PC-3 (cell line): ENCODE measurements at regions not wholly inside any gene's neighbourhood (a gene's known extent, or its start where the extent isn't known, plus 50 kb on each side); places are given as distances from the start of the nearest gene placed in this dataset.

Experiments used
- ATAC-seq: fragments of 200-7000 bp; cut with Tn5 transposase; 2 replicates; pipeline ENCODE4 v1.9.1; 2020; ENCODE audit warnings: mild to moderate bottlenecking, moderate library complexity
- BruUV-seq: library from RNA; stranded (reverse); fragments of 400-500 nt; replicated peaks from 2 replicates; lab custom pipeline; 2021; lab: Mats Ljungman, UMichigan
- CTCF ChIA-PET: fragments of 300-600 bp; sonication (Branson Sonifier 250); formaldehyde crosslinking; loops from one replicate; lab custom pipeline; 2022; ENCODE audit warnings: antibody characterized with exemption; lab: Charles Lee
- POLR2A ChIA-PET: fragments of 300-600 bp; sonication (Branson Sonifier 250); formaldehyde crosslinking; loops from one replicate; lab custom pipeline; 2022; ENCODE audit warnings: antibody characterized with exemption; ENCODE audit not compliant: unreplicated experiment; lab: Charles Lee
- DNase-seq: peaks from one replicate; pipeline ENCODE4 v3.0.0-alpha.2; 2015
- H2AFZ ChIP-seq: fragments of 300-600 bp; sonication (generic); 2 replicates; pipeline ENCODE4 v1.6.0; 2016; ENCODE audit warnings: antibody characterized with exemption, low read length
- H3F3A ChIP-seq: fragments of 300-600 bp; sonication (generic); one replicate; pipeline ENCODE4 v1.6.0; 2017; ENCODE audit warnings: antibody characterized with exemption, low read length, control low read depth, mild to moderate bottlenecking; ENCODE audit not compliant: unreplicated experiment
- H3K27ac ChIP-seq: fragments of 300-600 bp; sonication (generic); 2 replicates; pipeline ENCODE4 v1.5.1; 2016; ENCODE audit warnings: mild to moderate bottlenecking, low read length
- H3K27me3 ChIP-seq: fragments of 300-600 bp; sonication (generic); 2 replicates; pipeline ENCODE4 v1.6.1; 2016; ENCODE audit warnings: low read length, mixed read lengths
- H3K36me3 ChIP-seq: fragments of 300-600 bp; sonication (generic); 2 replicates; pipeline ENCODE4 v1.6.1; 2016; ENCODE audit warnings: low read depth, mixed run types, low read length, mixed read lengths
- H3K4me1 ChIP-seq: fragments of 300-600 bp; sonication (generic); 2 replicates; pipeline ENCODE4 v1.5.1; 2016; ENCODE audit warnings: low read length; ENCODE audit not compliant: insufficient read depth
- H3K4me2 ChIP-seq: fragments of 300-600 bp; sonication (generic); 2 replicates; pipeline ENCODE4 v1.6.0; 2016; ENCODE audit warnings: low read length
- H3K4me3 ChIP-seq: fragments of 300-600 bp; sonication (generic); 2 replicates; pipeline ENCODE4 v1.5.1; 2016; ENCODE audit warnings: mild to moderate bottlenecking, low read length, mixed read lengths
- H3K79me2 ChIP-seq: fragments of 300-600 bp; sonication (generic); 2 replicates; pipeline ENCODE4 v1.6.1; 2017; ENCODE audit warnings: low read length, mixed read lengths
- H3K9ac ChIP-seq: fragments of 300-600 bp; sonication (generic); 2 replicates; pipeline ENCODE4 v1.6.0; 2016; ENCODE audit warnings: mild to moderate bottlenecking, low read length
- H3K9me2 ChIP-seq: fragments of 300-600 bp; sonication (generic); replicated peaks from 2 replicates; pipeline ENCODE4 v1.6.1; 2016; ENCODE audit warnings: mixed run types, low read length, mixed read lengths
- H3K9me3 ChIP-seq: fragments of 300-600 bp; sonication (generic); 2 replicates; pipeline ENCODE4 v1.6.1; 2016; ENCODE audit warnings: low read length, mixed read lengths
- H4K20me1 ChIP-seq: fragments of 300-600 bp; sonication (generic); 2 replicates; pipeline ENCODE4 v1.6.1; 2016; ENCODE audit warnings: low read length, mixed read lengths
- EZH2 ChIP-seq: fragments of 300-600 bp; sonication (generic); IDR thresholded peaks from one replicate; pipeline ENCODE4 v1.6.1; 2017; ENCODE audit warnings: antibody characterized with exemption, mild to moderate bottlenecking, low read length; ENCODE audit not compliant: unreplicated experiment
- EZH2phosphoT487 ChIP-seq: fragments of 300-600 bp; sonication (generic); IDR thresholded peaks from 2 replicates; pipeline ENCODE4 v1.6.1; 2018; ENCODE audit warnings: mild to moderate bottlenecking, antibody characterized with exemption, low read length, borderline replicate concordance
- intact Hi-C: fragments of 100-400 bp; cut with micrococcal nuclease; formaldehyde crosslinking; loops from 2 replicates; pipeline ENCODE4 v1.9.0; 2023
- TF ChIP-seq, protein P1 (sequence below): fragments of 300-600 bp; sonication (generic); conservative IDR thresholded peaks from 2 replicates; pipeline ENCODE4 v1.5.1; 2017; ENCODE audit warnings: antibody characterized with exemption, low read depth, mild to moderate bottlenecking, low read length

DNA sequence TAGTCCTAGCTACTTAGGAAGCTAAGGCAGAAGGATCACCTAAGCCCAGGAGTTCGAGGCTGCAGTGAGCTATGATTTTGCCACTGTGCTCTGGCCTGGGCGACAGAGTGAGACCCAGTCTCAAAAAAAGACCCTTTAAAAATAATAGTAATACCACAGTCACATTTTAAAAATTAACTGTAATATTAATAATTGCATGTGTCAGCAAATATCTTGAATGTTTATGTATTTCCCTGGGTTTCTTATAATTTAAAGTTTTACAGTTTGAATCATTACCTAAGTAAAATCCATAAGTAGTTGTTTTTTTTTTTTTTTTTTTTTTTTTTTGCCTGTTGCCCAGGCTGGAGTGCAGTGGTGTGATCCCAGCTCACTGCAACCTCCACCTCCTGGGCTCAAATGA is 69.2 kb downstream of the LYZL2 start:
- H3K4me3 ChIP-seq: no peak overlapping the region
- no peak overlapping the region for H3K27ac ChIP-seq
- CTCF ChIA-PET: no interaction called here
- H3K36me3 ChIP-seq: no peaks in the 10 kb centered on the region
- no peaks in the 10 kb centered on the region for H3K27me3 ChIP-seq
- intact Hi-C loops: no loop called here
- no peaks in the 10 kb centered on the region for H3K9me2 ChIP-seq
- H3F3A ChIP-seq: no peaks in the 10 kb centered on the region
- H4K20me1 ChIP-seq: no peaks in the 10 kb centered on the region
- H3K9me3 ChIP-seq: no peaks in the 10 kb centered on the region
- TF ChIP-seq EZH2phosphoT487 (no peak), EZH2 (no peak)
- TF ChIP-seq, protein P1, sequence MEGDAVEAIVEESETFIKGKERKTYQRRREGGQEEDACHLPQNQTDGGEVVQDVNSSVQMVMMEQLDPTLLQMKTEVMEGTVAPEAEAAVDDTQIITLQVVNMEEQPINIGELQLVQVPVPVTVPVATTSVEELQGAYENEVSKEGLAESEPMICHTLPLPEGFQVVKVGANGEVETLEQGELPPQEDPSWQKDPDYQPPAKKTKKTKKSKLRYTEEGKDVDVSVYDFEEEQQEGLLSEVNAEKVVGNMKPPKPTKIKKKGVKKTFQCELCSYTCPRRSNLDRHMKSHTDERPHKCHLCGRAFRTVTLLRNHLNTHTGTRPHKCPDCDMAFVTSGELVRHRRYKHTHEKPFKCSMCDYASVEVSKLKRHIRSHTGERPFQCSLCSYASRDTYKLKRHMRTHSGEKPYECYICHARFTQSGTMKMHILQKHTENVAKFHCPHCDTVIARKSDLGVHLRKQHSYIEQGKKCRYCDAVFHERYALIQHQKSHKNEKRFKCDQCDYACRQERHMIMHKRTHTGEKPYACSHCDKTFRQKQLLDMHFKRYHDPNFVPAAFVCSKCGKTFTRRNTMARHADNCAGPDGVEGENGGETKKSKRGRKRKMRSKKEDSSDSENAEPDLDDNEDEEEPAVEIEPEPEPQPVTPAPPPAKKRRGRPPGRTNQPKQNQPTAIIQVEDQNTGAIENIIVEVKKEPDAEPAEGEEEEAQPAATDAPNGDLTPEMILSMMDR: no peak
- no TSS peak for BruUV-seq
- DNase-seq (no peak), ATAC-seq (no peak)
- no peaks in the 10 kb centered on the region for H3K79me2 ChIP-seq
- H3K9ac ChIP-seq: no peak overlapping the region
- POLR2A ChIA-PET: no interaction called here
- H2AFZ ChIP-seq: no peak overlapping the region
- H3K4me1 ChIP-seq: no peaks in the 10 kb centered on the region
- H3K4me2 ChIP-seq: no peak overlapping the region

DNA sequence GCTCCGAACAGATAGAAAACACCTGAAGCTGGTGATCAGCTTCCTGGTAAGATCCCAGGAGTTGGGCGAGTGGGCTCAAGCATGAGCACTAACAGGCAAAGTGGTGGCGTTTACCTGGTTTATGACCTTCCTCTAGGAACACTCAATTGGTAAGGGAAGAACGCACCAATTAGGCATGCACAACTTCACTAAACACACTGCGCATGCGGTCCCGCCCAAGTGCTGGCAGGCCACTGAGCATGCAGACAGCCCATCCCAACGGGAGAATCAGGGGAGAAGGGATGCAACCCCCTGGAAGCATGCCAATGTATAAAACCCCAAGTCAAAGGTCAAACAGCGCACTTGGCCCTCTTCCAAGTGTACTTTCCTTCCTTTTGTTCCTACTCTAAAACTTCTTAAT is 70.4 kb downstream of the LYZL2 start:
- Histone ChIP-seq H3K4me3 (no peak overlapping the region), H3K36me3 (no peaks in the 10 kb centered on the region), H3K9ac (no peak overlapping the region), H3K27ac (no peak overlapping the region), H3F3A (no peaks in the 10 kb centered on the region), H3K4me2 (no peak overlapping the region), H3K9me3 (no peaks in the 10 kb centered on the region), H2AFZ (no peak overlapping the region), H3K79me2 (no peaks in the 10 kb centered on the region), H4K20me1 (no peaks in the 10 kb centered on the region), H3K9me2 (no peaks in the 10 kb centered on the region), H3K27me3 (no peaks in the 10 kb centered on the region), H3K4me1 (peaks cover 3% of the 10 kb centered on the region)
- ChIA-PET POLR2A (no interaction called here), CTCF (no interaction called here)
- TF ChIP-seq EZH2: no peak
- TF ChIP-seq, protein P1: no peak
- TF ChIP-seq EZH2phosphoT487: no peak
- intact Hi-C loops: no loop called here
- ATAC-seq (no peak), DNase-seq (no peak)
- no TSS peak for BruUV-seq

DNA sequence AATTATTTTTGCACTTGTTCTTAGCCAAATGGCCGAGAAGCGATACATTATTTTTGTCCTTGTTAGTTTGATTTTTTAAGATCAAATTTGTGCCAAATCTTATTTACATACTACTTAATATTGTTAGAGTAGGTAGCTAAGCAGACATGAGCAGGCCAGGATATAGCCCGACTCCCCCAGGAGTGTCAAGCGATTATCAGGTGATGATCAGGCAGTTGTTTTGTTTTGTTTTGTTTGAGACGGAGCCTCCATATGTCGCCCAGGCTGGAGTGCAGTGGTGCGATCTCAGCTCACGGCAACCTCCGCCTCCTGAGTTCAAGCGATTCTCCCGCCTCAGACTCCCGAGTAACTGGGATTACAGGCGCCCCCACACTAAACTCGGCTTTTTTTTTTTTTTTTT is 71.1 kb downstream of the LYZL2 start:
- BruUV-seq: no TSS peak
- peaks cover 10% of the 10 kb centered on the region for H3K4me1 ChIP-seq
- TF ChIP-seq, protein P1: no peak
- TF ChIP-seq EZH2phosphoT487 (no peak), EZH2 (no peak)
- POLR2A ChIA-PET: no interaction called here
- intact Hi-C loops: no loop called here
- no peak overlapping the region for H2AFZ ChIP-seq
- H3K4me3 ChIP-seq: no peak overlapping the region
- H3F3A ChIP-seq: no peaks in the 10 kb centered on the region
- DNase-seq: no peak
- H4K20me1 ChIP-seq: no peaks in the 10 kb centered on the region
- H3K27ac ChIP-seq: no peak overlapping the region
- no peak for ATAC-seq
- H3K9me3 ChIP-seq: no peaks in the 10 kb centered on the region
- CTCF ChIA-PET: no interaction called here
- no peaks in the 10 kb centered on the region for H3K27me3 ChIP-seq
- no peaks in the 10 kb centered on the region for H3K79me2 ChIP-seq
- no peaks in the 10 kb centered on the region for H3K36me3 ChIP-seq
- H3K9ac ChIP-seq: no peak overlapping the region
- no peaks in the 10 kb centered on the region for H3K9me2 ChIP-seq
- H3K4me2 ChIP-seq: no peak overlapping the region
